Hematopoietic multipotent progenitor cell treated with erythropoietin and hydrocortisone succinate and interleukin-3 and kit ligand, for 6 days (in vitro differentiated cells): ENCODE measurements at regions not wholly inside any gene's neighbourhood (a gene's known extent, or its start where the extent isn't known, plus 50 kb on each side); places are given as distances from the start of the nearest gene placed in this dataset.
"Not testable (repeated sequence)": the region's sequence is repeated elsewhere in the genome, so short reads cannot be mapped to it uniquely, and the experiment has no call there.

Source experiments
- DNase-seq: peaks from one replicate; pipeline ENCODE4 v3.0.0-alpha.2; 2015

DNA sequence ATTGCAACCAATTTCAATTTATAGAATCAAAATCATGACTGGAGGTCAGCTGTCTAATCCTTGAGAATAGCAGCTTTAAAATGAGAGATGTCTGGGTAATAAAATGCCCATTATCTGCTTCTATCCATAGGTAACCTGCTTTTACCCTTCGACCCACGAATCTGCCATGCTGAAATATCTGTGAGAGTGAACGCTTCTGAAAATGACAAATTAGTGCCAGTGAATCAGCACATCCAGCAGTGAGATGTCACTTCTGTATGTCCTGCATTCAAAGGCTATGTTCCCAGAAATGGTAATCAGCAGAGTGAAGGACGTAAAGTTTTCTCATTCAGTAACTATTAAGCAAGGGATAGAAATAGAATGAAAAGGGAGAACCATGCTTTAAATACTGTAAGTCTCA, 532.4 kb upstream of the ITGA1 start:
- no peak for DNase-seq

GRCh38 chr5:52262844-52263243, 524.9 kb upstream of the ITGA1 start:
- DNase-seq = no peak

- DNase-seq = no peak
Measured at GRCh38 chr5:52269401-52269800, 518.3 kb upstream of the ITGA1 start.

GRCh38 chr5:52269859-52270258, 517.9 kb upstream of the ITGA1 start:
- DNase-seq = no peak

DNA sequence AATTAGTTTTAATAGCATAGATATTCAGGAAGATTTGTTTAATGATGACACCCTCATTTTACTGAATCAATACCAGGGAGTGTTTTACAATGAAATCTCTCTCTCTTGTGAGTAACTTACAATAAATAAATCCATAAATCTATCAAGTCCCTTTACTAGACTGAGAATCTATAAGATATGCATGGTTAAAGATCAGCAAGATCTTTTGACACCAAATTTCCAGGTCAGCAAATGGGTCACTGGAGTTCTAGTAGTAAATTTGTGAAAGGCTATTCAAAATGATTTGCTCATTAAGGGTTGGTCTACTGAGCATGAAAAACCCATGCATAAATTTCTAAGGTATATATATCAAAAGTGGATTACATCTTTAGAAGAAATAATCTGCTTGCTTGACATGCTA, 512.1 kb upstream of the ITGA1 start:
- DNase-seq = no peak

- no peak for DNase-seq
Measured at GRCh38 chr5:52277101-52277500, 510.6 kb upstream of the ITGA1 start.

DNA sequence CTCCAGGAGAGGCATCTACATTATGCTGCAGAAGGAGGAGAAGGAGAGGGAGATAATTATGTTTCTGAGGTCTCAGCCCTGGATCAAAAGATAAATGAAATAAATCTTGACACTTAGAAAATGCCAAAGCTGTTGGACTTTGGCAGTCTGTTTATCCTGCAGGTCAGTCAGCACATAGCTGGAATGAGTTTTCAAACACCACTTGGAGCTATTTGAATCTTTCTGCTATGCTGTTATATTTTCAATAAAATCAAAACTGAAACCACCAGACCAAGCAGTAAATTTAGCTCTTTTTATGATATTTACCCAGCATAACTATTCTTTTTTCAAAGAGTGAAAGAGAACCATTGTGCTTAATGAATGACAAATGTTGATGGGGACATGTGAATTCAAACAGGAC, 505.1 kb upstream of the ITGA1 start:
- no peak for DNase-seq

- no peak for DNase-seq
Measured at GRCh38 chr5:52283221-52283620, 504.5 kb upstream of the ITGA1 start.

DNA sequence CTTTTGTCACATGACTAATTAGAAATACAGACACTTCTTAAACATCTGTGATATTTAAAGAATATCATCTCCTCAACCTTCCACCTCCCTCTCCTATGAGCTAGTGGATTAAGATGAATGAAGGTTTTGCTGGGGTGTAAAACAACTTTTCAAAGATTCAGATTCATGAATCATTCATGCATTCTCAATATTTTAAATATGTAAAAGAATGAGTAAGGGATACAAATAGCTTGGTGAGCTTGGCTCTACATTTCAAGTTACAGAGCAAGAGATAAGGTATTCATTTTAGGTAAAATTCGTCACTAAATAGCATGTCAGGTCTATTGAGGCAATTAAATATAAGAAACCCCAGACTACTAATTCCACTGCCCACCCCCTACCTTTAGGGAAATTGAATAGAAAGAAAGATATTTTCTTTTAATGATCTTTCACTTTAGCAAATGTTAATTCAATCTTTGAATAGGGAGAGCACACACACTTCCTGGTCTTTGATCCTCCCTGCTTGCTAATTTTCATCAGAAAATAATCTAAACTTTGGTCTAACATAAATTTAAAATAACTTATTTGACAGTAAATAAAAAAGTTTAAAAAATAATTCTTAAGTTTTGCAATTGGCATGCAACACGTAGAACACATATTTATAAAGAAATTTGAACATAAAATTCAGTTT, 486.9 kb upstream of the ITGA1 start:
- no peak for DNase-seq

- not testable (repeated sequence) for DNase-seq
Measured at GRCh38 chr5:52304816-52305215, 482.9 kb upstream of the ITGA1 start.

DNA sequence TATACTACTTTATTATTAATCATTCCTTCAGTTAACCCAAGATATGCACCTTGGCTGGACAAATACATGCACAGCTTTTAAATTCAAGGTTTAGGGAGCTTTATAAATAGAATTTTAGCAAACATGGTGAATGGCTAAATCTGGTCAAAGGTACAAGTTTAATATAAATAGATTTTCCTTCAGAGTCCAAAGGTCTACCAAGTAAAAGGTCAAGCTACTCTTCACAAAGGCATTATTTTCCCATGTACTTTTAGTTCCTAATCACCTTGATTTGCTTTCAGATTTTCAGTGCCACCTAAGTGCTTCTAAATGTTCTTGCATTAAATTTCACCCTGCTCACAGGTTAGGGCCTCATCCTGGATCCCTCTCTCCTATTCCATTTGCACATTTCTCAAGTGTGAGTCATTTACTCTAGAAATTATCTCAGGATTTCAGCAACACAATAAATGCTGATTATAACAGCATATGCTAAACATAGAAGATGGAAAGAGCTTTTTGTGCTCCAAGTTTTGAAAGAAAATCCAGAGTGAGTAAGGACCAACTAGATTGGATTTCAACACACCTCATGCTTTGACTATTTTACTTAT, 459.4 kb upstream of the ITGA1 start:
- no peak for DNase-seq

GRCh38 chr5:52331725-52332124, 456.0 kb upstream of the ITGA1 start:
- no peak for DNase-seq

- DNase-seq = no peak
Measured at GRCh38 chr5:52334367-52334766, 453.3 kb upstream of the ITGA1 start.

DNA sequence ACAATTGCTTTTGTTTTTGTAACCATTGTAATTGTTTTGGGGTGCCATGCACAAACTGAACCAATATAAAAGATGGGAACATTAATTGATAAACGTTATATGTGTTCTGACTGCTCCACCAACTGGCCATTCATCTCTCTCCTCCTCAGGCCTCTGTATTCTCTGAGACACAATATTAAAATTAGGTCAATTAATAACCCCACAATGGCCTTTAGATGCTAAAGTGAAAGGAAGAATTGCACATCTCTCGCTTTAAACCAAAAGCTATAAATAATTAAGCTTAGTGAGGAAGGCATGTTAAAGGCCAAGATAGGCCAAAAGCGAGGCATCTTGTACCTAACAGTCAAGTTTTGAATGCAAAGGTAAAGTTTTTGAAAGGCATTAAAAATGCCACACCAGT, 448.4 kb upstream of the ITGA1 start:
- DNase-seq = no peak

DNA sequence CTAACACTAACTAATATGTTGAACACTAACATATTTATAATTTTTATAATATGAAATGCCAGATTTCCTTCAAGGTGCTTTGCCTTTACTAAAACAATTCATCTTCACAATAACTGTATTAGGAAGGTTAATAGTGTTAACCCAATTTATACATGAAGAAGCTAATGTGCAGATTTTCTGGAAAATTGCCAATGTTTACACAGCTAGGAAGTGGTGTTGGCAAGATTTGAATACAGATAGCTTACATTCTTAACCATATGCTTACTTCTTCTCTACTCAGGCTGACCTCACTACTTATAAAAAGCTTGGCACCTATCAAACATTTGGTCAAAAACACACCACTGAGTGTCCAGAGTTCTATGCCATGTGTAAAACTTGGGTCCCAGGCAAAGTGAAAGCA, 445.4 kb upstream of the ITGA1 start:
- DNase-seq = no peak

GRCh38 chr5:52356311-52356918, 431.3 kb upstream of the ITGA1 start:
- peak; percentile 33 for DNase-seq

DNA sequence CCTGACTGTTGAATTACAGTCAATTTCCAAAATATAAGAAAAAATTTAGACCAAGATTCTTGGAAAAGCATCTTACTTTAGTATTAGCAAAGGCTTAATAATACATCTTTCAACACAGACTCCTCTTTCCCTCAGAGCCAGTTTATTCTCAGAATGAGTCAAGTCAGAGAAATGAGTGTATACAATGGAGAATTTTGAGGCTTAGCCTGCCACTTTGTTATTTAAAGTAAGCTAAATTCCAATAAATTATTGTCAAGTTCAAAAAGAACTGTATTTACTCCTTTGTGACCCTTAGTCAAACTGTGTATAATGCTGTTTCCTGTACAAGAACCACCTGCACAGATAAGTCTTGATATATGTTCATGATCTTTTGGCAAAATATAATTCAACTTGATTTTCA, 428.5 kb upstream of the ITGA1 start:
- DNase-seq = no peak

- no peak for DNase-seq
Measured at GRCh38 chr5:52360985-52361384, 426.7 kb upstream of the ITGA1 start.

GRCh38 chr5:52374286-52374685, 413.4 kb upstream of the ITGA1 start:
- DNase-seq = no peak

- DNase-seq = no peak
Measured at GRCh38 chr5:52375969-52376368, 411.7 kb upstream of the ITGA1 start.

DNA sequence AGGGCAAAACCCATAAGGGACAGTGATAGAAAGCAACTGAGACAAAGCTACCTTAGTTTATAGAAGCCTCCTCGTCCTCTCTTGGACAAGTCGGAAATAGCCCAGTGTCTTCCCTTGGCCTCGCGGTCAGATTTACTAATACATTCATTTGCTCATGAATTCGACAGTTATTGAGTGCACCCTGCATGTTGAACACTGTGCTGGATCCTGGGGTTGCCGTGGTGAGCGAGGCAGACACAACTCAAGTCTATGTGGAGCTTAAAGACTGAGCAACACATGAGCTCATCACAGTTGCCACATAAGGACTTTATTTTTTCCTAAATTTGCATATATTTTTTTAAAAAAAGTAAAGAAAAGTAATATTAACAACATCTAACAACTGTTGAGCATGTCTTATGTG, 411.1 kb upstream of the ITGA1 start:
- DNase-seq = no peak

GRCh38 chr5:52378237-52378636, 409.5 kb upstream of the ITGA1 start:
- no peak for DNase-seq

GRCh38 chr5:52388349-52388748, 399.4 kb upstream of the ITGA1 start:
- no peak for DNase-seq

DNA sequence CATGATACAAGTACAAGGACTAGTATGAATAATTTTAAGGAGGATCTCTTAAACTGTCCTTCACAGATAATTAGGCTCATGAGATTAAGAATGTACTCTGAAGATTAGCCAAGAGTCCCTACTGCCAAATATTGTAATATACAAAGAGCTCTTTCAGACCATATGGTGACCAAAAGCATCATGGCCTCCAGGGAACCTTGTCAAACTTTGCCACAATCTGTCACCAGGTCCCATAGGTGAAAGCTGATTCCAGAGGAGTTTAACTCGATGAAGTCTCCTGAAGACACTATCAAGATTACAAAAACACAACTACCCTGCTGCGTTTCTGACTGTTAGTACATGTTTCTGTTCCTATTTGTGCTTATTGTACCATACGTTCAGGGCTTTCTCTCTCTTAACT, 395.4 kb upstream of the ITGA1 start:
- DNase-seq = no peak

DNA sequence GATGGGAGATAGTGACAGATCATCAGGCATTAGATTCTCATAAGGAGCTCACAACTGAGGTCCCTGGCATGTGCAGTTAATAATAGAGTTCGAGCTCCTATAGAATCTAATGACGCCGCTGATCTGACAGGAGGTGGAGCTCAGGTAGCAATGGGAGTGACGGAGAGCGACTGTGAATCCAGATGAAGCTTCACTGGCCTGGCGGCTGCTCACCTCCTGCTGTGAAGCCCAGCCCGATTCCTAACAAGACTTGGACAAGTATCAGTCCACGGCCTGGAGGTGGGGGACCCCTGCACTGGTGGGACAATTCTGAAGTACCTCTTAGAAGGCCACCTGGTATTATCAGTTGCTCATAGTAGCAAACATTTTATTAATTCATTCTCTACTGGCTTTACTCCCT, 377.9 kb upstream of the ITGA1 start:
- DNase-seq = no peak
